Ishikawa (cell line): ENCODE measurements at regions not wholly inside any gene's neighbourhood (a gene's known extent, or its start where the extent isn't known, plus 50 kb on each side); places are given as distances from the start of the nearest gene placed in this dataset.

Experiments used
- CEBPB ChIP-seq: IDR thresholded peaks from 2 replicates; pipeline ENCODE4 v1.6.1; 2012
- CREB1 ChIP-seq: IDR thresholded peaks from 2 replicates; pipeline ENCODE4 v1.6.1; 2012; ENCODE audit warnings: low read depth
- EGR1 ChIP-seq: IDR thresholded peaks from 2 replicates; pipeline ENCODE4 v1.6.1; 2012
- EP300 ChIP-seq: IDR thresholded peaks from 2 replicates; pipeline ENCODE4 v1.6.1; 2012; ENCODE audit warnings: borderline replicate concordance
- FOXM1 ChIP-seq: IDR thresholded peaks from 2 replicates; pipeline ENCODE4 v1.6.1; 2012; ENCODE audit warnings: low read depth, borderline replicate concordance
- MAX ChIP-seq: IDR thresholded peaks from 2 replicates; pipeline ENCODE4 v1.6.1; 2012
- NFIC ChIP-seq: IDR thresholded peaks from 2 replicates; pipeline ENCODE4 v1.6.1; 2012
- RAD21 ChIP-seq: IDR thresholded peaks from 2 replicates; pipeline ENCODE4 v1.6.1; 2012; ENCODE audit warnings: low read depth
- TAF1 ChIP-seq: IDR thresholded peaks from 2 replicates; pipeline ENCODE4 v1.6.1; 2012; ENCODE audit warnings: low read depth, mild to moderate bottlenecking
- TCF12 ChIP-seq: IDR thresholded peaks from 2 replicates; pipeline ENCODE4 v1.6.1; 2012; ENCODE audit warnings: low read depth
- TEAD4 ChIP-seq: IDR thresholded peaks from 2 replicates; pipeline ENCODE4 v1.6.1; 2012
- USF1 ChIP-seq: IDR thresholded peaks from 2 replicates; pipeline ENCODE4 v1.6.1; 2012
- YY1 ChIP-seq: IDR thresholded peaks from 2 replicates; pipeline ENCODE4 v1.6.1; 2012; ENCODE audit warnings: low read depth
- ZBTB7A ChIP-seq: IDR thresholded peaks from 2 replicates; pipeline ENCODE4 v1.6.1; 2012; ENCODE audit warnings: low read depth
- TF ChIP-seq, protein P1 (sequence below): IDR thresholded peaks from 2 replicates; pipeline ENCODE4 v1.6.1; 2012; ENCODE audit warnings: low read depth, mild to moderate bottlenecking

- TF ChIP-seq EGR1 (no peak), YY1 (no peak), USF1 (no peak), ZBTB7A (no peak), TAF1 (no peak), FOXM1 (no peak), EP300 (no peak), TCF12 (no peak), CEBPB (no peak), RAD21 (no peak), MAX (no peak), NFIC (no peak)
- TF ChIP-seq, protein P1, sequence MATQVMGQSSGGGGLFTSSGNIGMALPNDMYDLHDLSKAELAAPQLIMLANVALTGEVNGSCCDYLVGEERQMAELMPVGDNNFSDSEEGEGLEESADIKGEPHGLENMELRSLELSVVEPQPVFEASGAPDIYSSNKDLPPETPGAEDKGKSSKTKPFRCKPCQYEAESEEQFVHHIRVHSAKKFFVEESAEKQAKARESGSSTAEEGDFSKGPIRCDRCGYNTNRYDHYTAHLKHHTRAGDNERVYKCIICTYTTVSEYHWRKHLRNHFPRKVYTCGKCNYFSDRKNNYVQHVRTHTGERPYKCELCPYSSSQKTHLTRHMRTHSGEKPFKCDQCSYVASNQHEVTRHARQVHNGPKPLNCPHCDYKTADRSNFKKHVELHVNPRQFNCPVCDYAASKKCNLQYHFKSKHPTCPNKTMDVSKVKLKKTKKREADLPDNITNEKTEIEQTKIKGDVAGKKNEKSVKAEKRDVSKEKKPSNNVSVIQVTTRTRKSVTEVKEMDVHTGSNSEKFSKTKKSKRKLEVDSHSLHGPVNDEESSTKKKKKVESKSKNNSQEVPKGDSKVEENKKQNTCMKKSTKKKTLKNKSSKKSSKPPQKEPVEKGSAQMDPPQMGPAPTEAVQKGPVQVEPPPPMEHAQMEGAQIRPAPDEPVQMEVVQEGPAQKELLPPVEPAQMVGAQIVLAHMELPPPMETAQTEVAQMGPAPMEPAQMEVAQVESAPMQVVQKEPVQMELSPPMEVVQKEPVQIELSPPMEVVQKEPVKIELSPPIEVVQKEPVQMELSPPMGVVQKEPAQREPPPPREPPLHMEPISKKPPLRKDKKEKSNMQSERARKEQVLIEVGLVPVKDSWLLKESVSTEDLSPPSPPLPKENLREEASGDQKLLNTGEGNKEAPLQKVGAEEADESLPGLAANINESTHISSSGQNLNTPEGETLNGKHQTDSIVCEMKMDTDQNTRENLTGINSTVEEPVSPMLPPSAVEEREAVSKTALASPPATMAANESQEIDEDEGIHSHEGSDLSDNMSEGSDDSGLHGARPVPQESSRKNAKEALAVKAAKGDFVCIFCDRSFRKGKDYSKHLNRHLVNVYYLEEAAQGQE = no peak
Observed at GRCh38 chr9:78383130-78383529, 86.2 kb downstream of the PSAT1 start.

- TF ChIP-seq TAF1 (no peak), FOXM1 (no peak), YY1 (no peak), RAD21 (no peak), NFIC (no peak), CREB1 (no peak), ZBTB7A (no peak), MAX (no peak), TCF12 (no peak), EGR1 (no peak), USF1 (no peak), TEAD4 (no peak), EP300 (no peak), CEBPB (no peak)
- TF ChIP-seq, protein P1 = no peak
Observed at GRCh38 chr9:78386348-78386747, 89.4 kb downstream of the PSAT1 start.

DNA sequence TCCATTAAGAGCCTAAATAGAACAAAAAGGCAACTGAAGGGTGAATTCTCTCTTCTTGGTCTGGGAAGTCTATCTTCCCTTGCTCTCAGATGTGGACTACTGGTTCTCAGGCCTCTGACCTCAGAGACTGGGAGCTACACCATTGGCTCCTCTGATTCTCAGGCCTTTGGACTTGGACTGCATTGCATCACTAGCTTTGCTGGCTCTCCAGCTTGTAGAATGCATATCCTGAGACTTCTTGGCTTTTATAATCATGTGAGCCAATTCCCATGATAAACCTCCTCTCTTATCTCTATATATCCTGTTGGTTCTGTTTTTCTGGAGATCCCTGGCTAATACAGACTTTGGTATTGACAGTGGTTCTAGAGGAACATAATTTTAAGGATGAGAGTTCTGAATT is 89.8 kb downstream of the PSAT1 start:
- TF ChIP-seq TCF12 (no peak), FOXM1 (no peak), TEAD4 (no peak), CEBPB (no peak), CREB1 (no peak), YY1 (no peak), ZBTB7A (no peak), RAD21 (no peak), EP300 (no peak), EGR1 (no peak), NFIC (no peak), MAX (no peak), USF1 (no peak), TAF1 (no peak)
- TF ChIP-seq, protein P1 = no peak

DNA sequence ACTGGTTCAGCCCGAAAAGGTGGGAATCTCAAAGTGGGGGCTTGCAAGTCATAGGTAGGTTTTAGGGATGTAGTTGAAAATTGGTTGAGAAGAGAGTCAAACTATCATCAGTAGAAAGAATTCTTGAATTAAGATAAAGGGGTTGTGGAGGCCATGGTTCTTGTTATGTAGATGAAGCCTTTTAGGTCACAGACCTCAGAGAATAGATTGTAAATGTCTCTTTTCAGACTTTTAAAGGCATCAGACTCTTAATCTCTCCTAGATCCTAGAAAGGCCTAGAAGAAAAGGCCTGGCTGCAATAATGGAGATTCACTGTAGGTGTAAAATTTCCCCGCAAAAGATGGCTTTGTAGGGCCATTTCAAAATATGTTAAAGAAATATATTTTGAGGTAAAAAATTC is 96.4 kb downstream of the PSAT1 start:
- TF ChIP-seq EP300 (no peak), CEBPB (no peak), TCF12 (no peak), EGR1 (no peak)
